Adrenal gland (tissue), 9 donors: ENCODE measurements at regions not wholly inside any gene's neighbourhood (a gene's known extent, or its start where the extent isn't known, plus 50 kb on each side); places are given as distances from the start of the nearest gene placed in this dataset.

Source experiments
- DNase-seq, 7 donors: peaks; one replicate each; pipeline ENCODE4 v3.0.0-alpha.2; 2019 to 2020
- H3K27ac ChIP-seq, 5 donors: fragments of 200-600 bp; sonication (generic) in 4 of 5; 1 replicate in 3 of 5; 2 replicates in 2 of 5; pipeline versions ENCODE4 v1.5.1 to v1.8.0; 2016 to 2020; ENCODE audit warnings: mild to moderate bottlenecking in 1 of 5
- H3K27me3 ChIP-seq: fragments of 200-600 bp; 2 replicates; pipeline ENCODE4 v1.8.0; 2021
- H3K36me3 ChIP-seq, 2 donors: fragments of 200-600 bp; replicated peaks in 1 of 2; 1 replicate in 1 of 2; 2 replicates in 1 of 2; pipeline versions ENCODE4 v1.5.1 to v1.8.0; 2018 to 2022
- H3K4me1 ChIP-seq, 2 donors: fragments of 200-600 bp; replicated peaks in 1 of 2; 1 replicate in 1 of 2; 2 replicates in 1 of 2; pipeline versions ENCODE4 v1.5.1 to v1.8.0; 2018 to 2021
- H3K4me3 ChIP-seq, 4 donors: fragments of 200-600 bp; sonication (generic) in 3 of 4; one replicate each; pipeline ENCODE4 v1.5.1; 2016 to 2018
- H3K9me3 ChIP-seq, 3 donors: fragments of 200-600 bp; sonication (generic) in 1 of 3; replicated peaks in 1 of 3; 1 replicate in 2 of 3; 2 replicates in 1 of 3; pipeline versions ENCODE4 v1.5.1 to v1.8.0; 2016 to 2021
- CTCF ChIP-seq, 6 experiments: fragments of 450-650 bp in 4 of 6; fragments of 200-600 bp in 2 of 6; sonication (generic) in 1 of 6; IDR thresholded peaks; 1 replicate in 5 of 6; 2 replicates in 1 of 6; pipeline versions ENCODE4 v1.5.1 to v1.8.0; 2016 to 2021; ENCODE audit warnings: antibody characterized with exemption in 6 of 6, mild to moderate bottlenecking in 2 of 6, moderate library complexity in 1 of 6
- POLR2A ChIP-seq, 2 donors: fragments of 450-650 bp; IDR thresholded peaks; one replicate each; pipeline ENCODE4 v1.6.1; 2017; ENCODE audit warnings: antibody characterized with exemption in 2 of 2, mild to moderate bottlenecking in 2 of 2, moderate library complexity in 1 of 2
- WGBS, 4 donors: extraction: QIAGEN DNeasy Blood & Tissue Kit in 2 of 4; methylation state at CpG; one replicate each; pipeline versions ENCODE4 v1.1.5 to v1.1.7; 2013 to 2017; 5-methylcytosine and 5-hydroxymethylcytosine counted together
- intact Hi-C, 2 donors: fragments of 100-400 bp; cut with DNase I; formaldehyde crosslinking; loops; one replicate each; pipeline versions ENCODE4 v1.14.1 to v1.15.0; 2022 to 2023
- donor health status: healthy with polysubstance abuse.
- donor health status: Bipolar disorder and iron deficiency.
- donor health status: DM: yes; HTN: yes; CAD: no.
- donor health status: DM: no; HTN: no; CAD: no.
- donor health status: DM: no; HTN: no; CAD: no.

GRCh38 chr6:131412960-131413830 is 159.8 kb upstream of the ARG1 start:
- intact Hi-C loops: no loop called here
- peak overlapping the region; percentile 15 to 83 (median 55) for H3K27ac ChIP-seq
- TF ChIP-seq CTCF (IDR thresholded peaks at IDR 0.05) (no peak), POLR2A (IDR thresholded peaks at IDR 0.05) (peak in 1 of 2 donors; percentile 7)

GRCh38 chr6:131413831-131414191 is 159.2 kb upstream of the ARG1 start:
- WGBS, 4 donors: 64 to 81% (median 72%) methylated on average over 2 of the region's 2 CpGs

More at GRCh38 chr6:131412960-131413830, 159.8 kb upstream of the ARG1 start:
- Histone ChIP-seq H3K36me3 (no peaks in the 10 kb centered on the region), H3K27me3 (no peaks in the 10 kb centered on the region), H3K9me3 (no peaks in the 10 kb centered on the region), H3K4me3 (no peak overlapping the region), H3K4me1 (peaks cover 13 to 40% of the 10 kb centered on the region in 2 donors)
- 26 to 36% (median 35%) methylated on average over 7 of the region's 7 CpGs for WGBS, 4 donors
- peak; percentile 39 to 71 (median 53) for DNase-seq

GRCh38 chr6:131414956-131415355 is 158.1 kb upstream of the ARG1 start:
- Histone ChIP-seq H3K27ac (peak overlapping the region in 1 of 5 donors; percentile 3), H3K4me3 (no peak overlapping the region), H3K27me3 (no peaks in the 10 kb centered on the region), H3K36me3 (no peaks in the 10 kb centered on the region), H3K9me3 (no peaks in the 10 kb centered on the region), H3K4me1 (peaks cover 13 to 54% of the 10 kb centered on the region in 2 donors)
- intact Hi-C loops: no loop called here
- no peak for TF ChIP-seq CTCF (IDR thresholded peaks at IDR 0.05)
- TF ChIP-seq POLR2A (IDR thresholded peaks at IDR 0.05): no peak
- no peak for DNase-seq
- 49 to 63% (median 58%) methylated on average over 7 of the region's 7 CpGs for WGBS, 4 donors

More at GRCh38 chr6:131413831-131414191, 159.2 kb upstream of the ARG1 start:
- no peaks in the 10 kb centered on the region for H3K27me3 ChIP-seq
- no peaks in the 10 kb centered on the region for H3K36me3 ChIP-seq
- H3K9me3 ChIP-seq: no peaks in the 10 kb centered on the region
- H3K27ac ChIP-seq: peak overlapping the region in 4 of 5 donors; percentile 34 to 83 (median 62)
- no peak for TF ChIP-seq CTCF (IDR thresholded peaks at IDR 0.05)
- TF ChIP-seq POLR2A (IDR thresholded peaks at IDR 0.05): no peak
- H3K4me3 ChIP-seq: no peak overlapping the region
- peaks cover 13 to 45% of the 10 kb centered on the region in 2 donors for H3K4me1 ChIP-seq
- no peak for DNase-seq
- intact Hi-C loops: no loop called here

- no peaks in the 10 kb centered on the region for H3K27me3 ChIP-seq
- H3K4me1 ChIP-seq: peaks cover 10 to 42% of the 10 kb centered on the region in 2 donors
- WGBS, 4 donors: 64 to 70% (median 67%) methylated on average over 5 of the region's 5 CpGs
- intact Hi-C loops: no loop called here
- TF ChIP-seq POLR2A (IDR thresholded peaks at IDR 0.05) (no peak), CTCF (IDR thresholded peaks at IDR 0.05) (no peak)
- no peaks in the 10 kb centered on the region for H3K36me3 ChIP-seq
- H3K27ac ChIP-seq: peak overlapping the region in 1 of 5 donors; percentile 27
- no peak for DNase-seq
- H3K4me3 ChIP-seq: no peak overlapping the region
- no peaks in the 10 kb centered on the region for H3K9me3 ChIP-seq
Observed at GRCh38 chr6:131418441-131418840, 154.6 kb upstream of the ARG1 start.
